ENCODE measurements at regions not wholly inside any gene's neighbourhood (a gene's known extent, or its start where the extent isn't known, plus 50 kb on each side); places are given as distances from the start of the nearest gene placed in this dataset.

DNA sequence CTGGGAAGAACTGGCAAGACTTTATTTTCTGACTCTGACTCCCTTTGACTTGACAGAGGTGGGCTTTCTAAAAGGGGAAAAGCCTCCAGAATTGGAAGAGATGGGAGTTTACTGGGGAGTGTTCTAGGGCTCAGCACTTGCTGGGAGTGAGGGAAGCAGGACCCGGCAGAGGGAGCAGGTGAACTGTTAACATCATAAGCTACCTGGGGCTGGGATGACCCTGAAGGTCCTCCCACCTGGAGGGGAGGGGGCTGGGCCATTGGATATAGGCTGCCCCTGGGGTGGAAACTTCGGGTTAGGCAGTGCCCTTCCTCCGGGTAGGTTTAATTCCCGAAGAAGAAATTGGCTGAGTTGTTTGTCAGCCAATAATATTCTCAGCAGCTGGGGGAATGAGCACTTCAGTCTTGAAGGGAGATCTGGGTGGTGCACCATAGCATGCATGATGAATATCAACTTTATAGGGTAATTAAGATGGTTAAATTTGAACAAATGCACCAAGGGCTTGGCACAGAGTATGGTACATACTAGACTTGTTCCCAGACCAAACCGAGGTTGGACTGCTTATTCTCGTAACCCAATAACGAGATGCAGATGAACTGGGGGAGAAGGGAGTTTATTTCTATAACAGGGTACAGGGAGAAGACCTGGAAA lies 337.0 kb downstream of the HAPSTR1 start:
- no peak for TF ChIP-seq EZH2 (IDR thresholded peaks at IDR 0.05; ENCODE audit: borderline replicate concordance, low read depth, low read length, poor library complexity, severe bottlenecking)
- TF ChIP-seq, protein P1, sequence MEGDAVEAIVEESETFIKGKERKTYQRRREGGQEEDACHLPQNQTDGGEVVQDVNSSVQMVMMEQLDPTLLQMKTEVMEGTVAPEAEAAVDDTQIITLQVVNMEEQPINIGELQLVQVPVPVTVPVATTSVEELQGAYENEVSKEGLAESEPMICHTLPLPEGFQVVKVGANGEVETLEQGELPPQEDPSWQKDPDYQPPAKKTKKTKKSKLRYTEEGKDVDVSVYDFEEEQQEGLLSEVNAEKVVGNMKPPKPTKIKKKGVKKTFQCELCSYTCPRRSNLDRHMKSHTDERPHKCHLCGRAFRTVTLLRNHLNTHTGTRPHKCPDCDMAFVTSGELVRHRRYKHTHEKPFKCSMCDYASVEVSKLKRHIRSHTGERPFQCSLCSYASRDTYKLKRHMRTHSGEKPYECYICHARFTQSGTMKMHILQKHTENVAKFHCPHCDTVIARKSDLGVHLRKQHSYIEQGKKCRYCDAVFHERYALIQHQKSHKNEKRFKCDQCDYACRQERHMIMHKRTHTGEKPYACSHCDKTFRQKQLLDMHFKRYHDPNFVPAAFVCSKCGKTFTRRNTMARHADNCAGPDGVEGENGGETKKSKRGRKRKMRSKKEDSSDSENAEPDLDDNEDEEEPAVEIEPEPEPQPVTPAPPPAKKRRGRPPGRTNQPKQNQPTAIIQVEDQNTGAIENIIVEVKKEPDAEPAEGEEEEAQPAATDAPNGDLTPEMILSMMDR (conservative IDR thresholded peaks at IDR 0.05; ENCODE audit: low read depth, low read length), result no peak
